GM21390 (cell line): ENCODE measurements at regions not wholly inside any gene's neighbourhood (a gene's known extent, or its start where the extent isn't known, plus 50 kb on each side); places are given as distances from the start of the nearest gene placed in this dataset.
"Not testable (repeated sequence)": the region's sequence is repeated elsewhere in the genome, so short reads cannot be mapped to it uniquely, and the experiment has no call there.

Source experiments
- ATAC-seq: cut with Tn5 transposase; IDR thresholded peaks from one replicate; pipeline ENCODE4 v1.9.1; 2021; ENCODE audit not compliant: unreplicated experiment

GRCh38 chr4:54571293-54572151 is 86.2 kb upstream of the KIT start:
- no peak for ATAC-seq

- no peak for ATAC-seq
These were observed 85.6 kb upstream of the KIT start for GRCh38 chr4:54572152-54572542.

GRCh38 chr4:54574500-54574899 is 83.3 kb upstream of the KIT start:
- no peak for ATAC-seq

GRCh38 chr4:54575919-54576318 is 81.8 kb upstream of the KIT start:
- no peak for ATAC-seq

- no peak for ATAC-seq
These were observed 76.0 kb upstream of the KIT start for GRCh38 chr4:54581807-54582206.

- ATAC-seq, result no peak
These were observed 72.3 kb upstream of the KIT start for GRCh38 chr4:54585321-54586000.

- ATAC-seq, result no peak
These were observed 71.3 kb upstream of the KIT start for GRCh38 chr4:54586320-54586955.

GRCh38 chr4:54587107-54587891 is 70.5 kb upstream of the KIT start:
- no peak for ATAC-seq

GRCh38 chr4:54588404-54588803 is 69.4 kb upstream of the KIT start:
- no peak for ATAC-seq

- no peak for ATAC-seq
These were observed 68.2 kb upstream of the KIT start for GRCh38 chr4:54589586-54589985.

- no peak for ATAC-seq
These were observed 63.9 kb upstream of the KIT start for GRCh38 chr4:54593795-54594322.

GRCh38 chr4:54596201-54596600 is 61.6 kb upstream of the KIT start:
- ATAC-seq, result no peak

- not testable (repeated sequence) for ATAC-seq
These were observed 60.1 kb upstream of the KIT start for GRCh38 chr4:54597678-54598077.

- not testable (repeated sequence) for ATAC-seq
These were observed 55.6 kb upstream of the KIT start for GRCh38 chr4:54602175-54602574.

GRCh38 chr4:54607067-54607466 is 50.7 kb upstream of the KIT start:
- ATAC-seq, result no peak

- no peak for ATAC-seq
These were observed 50.2 kb upstream of the KIT start for GRCh38 chr4:54607521-54607920.
